ENCODE measurements at regions not wholly inside any gene's neighbourhood (a gene's known extent, or its start where the extent isn't known, plus 50 kb on each side); places are given as distances from the start of the nearest gene placed in this dataset.

- no peak for DNase-seq (ENCODE audit: low spot score)
Observed at GRCh38 chr10:43818687-43819086, 170.0 kb upstream of the ZNF32 start.

GRCh38 chr10:43817368-43817767 is 168.7 kb upstream of the ZNF32 start:
- DNase-seq (ENCODE audit: low spot score), result no peak

GRCh38 chr10:43816351-43817321 is 168.0 kb upstream of the ZNF32 start:
- DNase-seq (ENCODE audit: low spot score), result peak; percentile 10

- DNase-seq (ENCODE audit: low spot score), result no peak
Observed at GRCh38 chr10:43815181-43815885, 166.7 kb upstream of the ZNF32 start.

GRCh38 chr10:43814663-43815062 is 166.0 kb upstream of the ZNF32 start:
- DNase-seq (ENCODE audit: low spot score), result no peak

- DNase-seq (ENCODE audit: low spot score), result no peak
Observed at GRCh38 chr10:43811871-43812270, 163.2 kb upstream of the ZNF32 start.

- no peak for DNase-seq (ENCODE audit: low spot score)
Observed at GRCh38 chr10:43809211-43809930, 160.7 kb upstream of the ZNF32 start.

GRCh38 chr10:43808136-43808535 is 159.5 kb upstream of the ZNF32 start:
- DNase-seq (ENCODE audit: low spot score), result no peak

GRCh38 chr10:43806831-43807640 is 158.4 kb upstream of the ZNF32 start:
- no peak for DNase-seq (ENCODE audit: low spot score)

GRCh38 chr10:43803791-43804190 is 155.1 kb upstream of the ZNF32 start:
- no peak for DNase-seq (ENCODE audit: low spot score)

- DNase-seq (ENCODE audit: low spot score), result no peak
Observed at GRCh38 chr10:43802988-43803696, 154.5 kb upstream of the ZNF32 start.

- DNase-seq (ENCODE audit: low spot score), result no peak
Observed at GRCh38 chr10:43801626-43802025, 152.9 kb upstream of the ZNF32 start.

- DNase-seq (ENCODE audit: low spot score), result no peak
Observed at GRCh38 chr10:43801140-43801539, 152.5 kb upstream of the ZNF32 start.

- no peak for DNase-seq (ENCODE audit: low spot score)
Observed at GRCh38 chr10:43796781-43797180, 148.1 kb upstream of the ZNF32 start.

- DNase-seq (ENCODE audit: low spot score), result no peak
Observed at GRCh38 chr10:43795639-43796038, 147.0 kb upstream of the ZNF32 start.

- no peak for DNase-seq (ENCODE audit: low spot score)
Observed at GRCh38 chr10:43795093-43795492, 146.4 kb upstream of the ZNF32 start.

- DNase-seq (ENCODE audit: low spot score), result no peak
Observed at GRCh38 chr10:43794181-43794815, 145.6 kb upstream of the ZNF32 start.

- DNase-seq (ENCODE audit: low spot score), result no peak
Observed at GRCh38 chr10:43793704-43794103, 145.0 kb upstream of the ZNF32 start.

- DNase-seq (ENCODE audit: low spot score), result no peak
Observed at GRCh38 chr10:43790147-43790546, 141.5 kb upstream of the ZNF32 start.

GRCh38 chr10:43785252-43785651 is 136.6 kb upstream of the ZNF32 start:
- no peak for DNase-seq (ENCODE audit: low spot score)

GRCh38 chr10:43782814-43783213 is 134.1 kb upstream of the ZNF32 start:
- no peak for DNase-seq (ENCODE audit: low spot score)
